ENCODE measurements at regions not wholly inside any gene's neighbourhood (a gene's known extent, or its start where the extent isn't known, plus 50 kb on each side); places are given as distances from the start of the nearest gene placed in this dataset.

DNA sequence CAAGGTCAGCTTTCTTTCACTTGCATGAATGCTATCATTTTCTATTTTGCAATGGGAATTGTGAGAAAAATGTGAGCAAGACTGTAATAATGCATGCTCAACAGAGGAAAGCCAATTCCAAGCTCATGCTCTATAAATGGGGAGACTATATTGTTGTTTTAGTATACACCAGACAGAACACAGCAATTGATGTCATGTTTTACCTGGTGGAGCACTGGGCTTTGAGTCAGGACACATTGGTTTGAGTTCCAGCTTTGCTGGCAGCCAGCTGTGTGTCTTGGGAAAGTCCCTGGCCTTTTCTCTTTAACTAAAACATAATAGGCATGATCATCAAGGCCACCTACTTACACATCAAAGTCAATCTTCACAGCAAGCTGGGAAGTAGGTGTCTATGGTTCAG lies 83.3 kb downstream of the FOXA2 start:
- no peak for TF ChIP-seq POLR2A (IDR thresholded peaks at IDR 0.05; ENCODE audit: low read length)
- TF ChIP-seq GATA1 (IDR thresholded peaks at IDR 0.05; ENCODE audit: low read depth, low read length), result no peak

Data from erythroblast (primary cell).